ENCODE measurements at regions not wholly inside any gene's neighbourhood (a gene's known extent, or its start where the extent isn't known, plus 50 kb on each side); places are given as distances from the start of the nearest gene placed in this dataset.

DNA sequence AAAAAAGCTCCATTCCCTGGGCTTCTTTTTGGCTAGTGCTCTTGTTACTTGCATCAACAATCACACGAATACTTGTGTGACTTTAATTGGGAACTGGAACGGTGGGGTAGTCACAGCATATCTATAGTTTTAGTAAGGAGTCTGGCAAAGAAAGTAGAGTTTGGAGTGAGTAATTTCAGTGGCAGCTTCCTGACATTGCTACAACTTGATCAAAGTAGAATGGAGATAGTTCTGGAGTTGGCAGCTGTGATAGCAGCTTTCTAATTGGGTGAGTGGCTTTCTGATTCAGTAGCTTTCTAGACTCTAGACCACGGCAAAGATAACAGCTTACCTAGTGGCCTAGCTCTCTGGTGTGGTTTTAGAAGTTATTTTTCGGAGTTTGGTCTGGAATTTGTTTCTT lies 475.0 kb downstream of the TUSC7 start:
- Mint-ChIP-seq H3K27me3 (no peaks in the 10 kb centered on the region), H3K4me1 (ENCODE audit: low read depth) (no peaks in the 10 kb centered on the region), H3K36me3 (ENCODE audit: low read depth) (no peaks in the 10 kb centered on the region), H3K9me3 (peaks cover 9% of the 10 kb centered on the region), H3K27ac (no peak overlapping the region), H3K4me3 (no peak overlapping the region)
- no peak for DNase-seq

DNA sequence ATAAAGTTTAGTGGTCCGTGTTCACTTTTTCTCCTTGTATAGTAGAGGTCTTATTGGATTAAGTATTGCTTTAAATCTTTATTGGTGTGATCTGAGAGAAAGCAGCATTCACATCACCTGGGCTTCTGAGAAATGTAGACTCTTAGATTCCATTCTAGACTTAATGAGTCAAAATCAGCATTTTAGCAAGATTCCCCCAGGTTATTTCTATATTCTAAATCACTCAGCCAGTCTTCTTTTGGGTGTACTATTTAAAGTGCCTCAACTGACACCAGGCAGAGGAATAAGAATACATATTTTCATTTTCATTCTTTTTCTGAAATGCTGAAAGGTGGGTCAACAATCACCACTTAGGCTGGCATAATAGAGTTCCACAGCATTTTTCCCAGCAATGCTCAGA lies 481.7 kb downstream of the TUSC7 start:
- Mint-ChIP-seq H3K4me1 (ENCODE audit: low read depth) (no peaks in the 10 kb centered on the region), H3K9me3 (no peaks in the 10 kb centered on the region), H3K27ac (no peak overlapping the region), H3K4me3 (no peak overlapping the region), H3K36me3 (ENCODE audit: low read depth) (no peaks in the 10 kb centered on the region), H3K27me3 (no peaks in the 10 kb centered on the region)
- DNase-seq, result no peak

DNA sequence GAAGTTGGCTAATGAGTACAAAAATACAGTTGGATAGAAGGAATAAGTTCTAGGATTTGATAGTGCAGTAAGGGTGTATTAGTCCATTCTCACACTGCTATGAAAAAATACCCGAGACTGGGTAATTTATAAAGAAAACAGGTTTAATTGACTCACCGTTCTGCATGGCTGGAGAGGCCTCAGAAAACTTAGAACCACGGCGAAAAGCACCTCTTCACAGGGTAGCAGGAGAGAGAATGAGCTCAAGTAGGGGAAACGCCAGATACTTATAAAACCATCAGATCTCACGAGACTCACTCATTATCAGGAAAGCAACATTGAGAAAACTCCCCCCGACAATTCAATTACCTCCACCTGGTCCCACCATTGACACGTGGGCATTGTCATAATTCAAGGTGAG lies 483.3 kb downstream of the TUSC7 start:
- no peaks in the 10 kb centered on the region for H3K4me1 Mint-ChIP-seq (ENCODE audit: low read depth)
- H3K27ac Mint-ChIP-seq, result no peak overlapping the region
- H3K9me3 Mint-ChIP-seq, result no peaks in the 10 kb centered on the region
- no peak for DNase-seq
- no peaks in the 10 kb centered on the region for H3K27me3 Mint-ChIP-seq
- no peaks in the 10 kb centered on the region for H3K36me3 Mint-ChIP-seq (ENCODE audit: low read depth)
- H3K4me3 Mint-ChIP-seq, result no peak overlapping the region

DNA sequence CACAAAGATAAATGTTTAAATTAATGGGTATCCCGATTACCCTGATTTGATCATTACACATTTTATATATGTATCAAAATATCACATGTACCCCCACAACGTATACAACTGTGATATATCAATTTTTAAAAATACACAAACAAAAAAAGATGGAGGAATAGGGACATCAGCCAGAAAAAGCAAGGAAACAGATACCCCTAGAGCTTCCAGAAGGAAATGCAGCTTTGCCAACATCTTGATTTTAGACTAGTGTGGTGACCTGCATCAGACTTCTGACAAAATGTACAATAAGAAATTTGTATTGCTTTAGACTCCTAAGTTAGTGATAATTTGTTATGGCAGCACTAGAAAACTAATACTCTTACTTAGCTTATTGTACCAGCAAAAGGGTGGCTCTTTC lies 483.8 kb downstream of the TUSC7 start:
- DNase-seq, result no peak
- no peaks in the 10 kb centered on the region for H3K9me3 Mint-ChIP-seq
- H3K4me1 Mint-ChIP-seq (ENCODE audit: low read depth), result no peaks in the 10 kb centered on the region

DNA sequence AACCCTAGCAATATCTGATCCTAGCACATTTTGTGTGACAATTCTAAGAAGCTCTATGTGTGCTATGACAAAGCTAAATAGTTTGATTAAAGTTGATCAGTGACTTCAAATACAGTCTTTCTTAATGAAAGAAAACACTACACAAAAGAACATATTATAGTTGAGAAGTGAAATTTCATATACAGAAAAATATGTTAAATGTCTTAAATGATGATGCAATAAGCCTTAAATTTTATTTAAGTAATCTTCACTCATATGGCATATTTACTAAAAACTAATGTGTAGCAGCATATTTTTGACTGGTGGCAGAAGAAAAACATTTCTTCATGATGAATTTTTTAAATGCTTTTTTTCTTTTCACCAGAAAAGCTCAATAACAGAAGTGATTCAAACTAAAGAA lies 485.5 kb downstream of the TUSC7 start:
- Mint-ChIP-seq H3K9me3 (no peaks in the 10 kb centered on the region), H3K27ac (no peak overlapping the region), H3K4me1 (ENCODE audit: low read depth) (no peaks in the 10 kb centered on the region), H3K4me3 (no peak overlapping the region), H3K36me3 (ENCODE audit: low read depth) (no peaks in the 10 kb centered on the region), H3K27me3 (no peaks in the 10 kb centered on the region)
- DNase-seq, result no peak

More for the DNA sequence above, 483.8 kb downstream of the TUSC7 start:
- Mint-ChIP-seq H3K27me3 (no peaks in the 10 kb centered on the region), H3K27ac (no peak overlapping the region), H3K36me3 (ENCODE audit: low read depth) (no peaks in the 10 kb centered on the region), H3K4me3 (no peak overlapping the region)

DNA sequence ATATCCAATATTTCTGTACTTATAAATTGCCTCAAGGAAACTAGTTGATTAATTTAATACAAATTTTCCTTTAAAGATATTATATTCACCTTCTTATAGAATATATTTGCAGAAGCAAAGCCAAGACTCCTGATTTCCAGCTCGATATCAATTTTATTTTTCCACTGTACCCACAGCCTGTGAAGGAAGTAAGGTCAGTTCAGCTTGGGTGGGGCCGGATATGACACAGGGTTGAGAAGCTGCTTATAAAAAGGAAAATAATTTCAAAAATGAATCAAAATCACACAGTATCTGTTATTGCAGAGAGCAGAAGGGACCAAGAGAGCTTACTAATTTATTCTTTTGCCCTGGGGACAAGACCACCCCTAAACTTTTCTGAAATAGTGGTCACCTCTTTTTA lies 491.4 kb downstream of the TUSC7 start:
- Mint-ChIP-seq H3K4me3 (no peak overlapping the region), H3K27me3 (no peaks in the 10 kb centered on the region), H3K36me3 (ENCODE audit: low read depth) (no peaks in the 10 kb centered on the region), H3K4me1 (ENCODE audit: low read depth) (no peaks in the 10 kb centered on the region), H3K9me3 (peaks cover 2% of the 10 kb centered on the region), H3K27ac (no peak overlapping the region)
- DNase-seq, result no peak

DNA sequence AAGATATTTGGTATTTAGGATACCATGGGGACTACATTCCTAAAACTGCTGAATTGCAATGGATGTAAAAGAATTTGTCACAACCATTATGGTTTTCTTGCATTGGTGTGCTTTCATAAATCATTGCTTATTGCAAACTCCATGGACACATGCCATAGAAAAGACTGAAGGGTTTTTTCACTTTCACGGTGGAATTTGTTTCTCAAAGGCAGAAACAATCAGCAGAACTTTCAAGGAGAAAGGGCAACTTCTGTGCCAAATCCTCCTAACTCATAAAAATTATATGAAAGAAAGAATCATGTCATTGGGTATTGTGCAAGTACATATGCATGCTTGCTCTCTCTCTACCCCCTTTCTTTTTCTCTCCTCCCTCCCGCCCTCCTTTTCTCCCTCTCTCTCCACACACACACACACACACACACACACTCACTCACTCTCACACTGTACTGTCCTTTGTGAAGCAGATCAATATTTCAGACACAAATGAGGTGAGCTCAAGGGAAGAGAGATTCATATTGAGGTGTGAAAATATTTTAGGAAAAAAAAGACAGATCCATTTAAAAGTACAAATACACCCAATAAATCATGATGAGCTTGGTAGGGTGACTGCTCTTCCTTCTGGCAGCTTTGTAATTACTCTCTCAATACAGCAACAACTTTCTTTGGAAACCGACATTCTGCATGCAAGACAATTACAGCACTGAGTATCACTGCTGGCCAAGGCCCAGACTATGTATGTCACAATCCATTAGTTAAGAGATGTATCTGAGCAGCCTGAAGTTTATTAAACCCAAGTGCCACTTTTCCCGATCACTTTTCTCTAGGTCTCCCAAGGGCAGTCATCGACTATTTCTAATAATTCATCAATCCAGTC lies 492.6 kb downstream of the TUSC7 start:
- Mint-ChIP-seq H3K27ac (no peak overlapping the region), H3K4me1 (ENCODE audit: low read depth) (no peaks in the 10 kb centered on the region), H3K27me3 (no peaks in the 10 kb centered on the region), H3K36me3 (ENCODE audit: low read depth) (no peaks in the 10 kb centered on the region), H3K9me3 (peaks cover 2% of the 10 kb centered on the region), H3K4me3 (no peak overlapping the region)
- DNase-seq, result no peak

DNA sequence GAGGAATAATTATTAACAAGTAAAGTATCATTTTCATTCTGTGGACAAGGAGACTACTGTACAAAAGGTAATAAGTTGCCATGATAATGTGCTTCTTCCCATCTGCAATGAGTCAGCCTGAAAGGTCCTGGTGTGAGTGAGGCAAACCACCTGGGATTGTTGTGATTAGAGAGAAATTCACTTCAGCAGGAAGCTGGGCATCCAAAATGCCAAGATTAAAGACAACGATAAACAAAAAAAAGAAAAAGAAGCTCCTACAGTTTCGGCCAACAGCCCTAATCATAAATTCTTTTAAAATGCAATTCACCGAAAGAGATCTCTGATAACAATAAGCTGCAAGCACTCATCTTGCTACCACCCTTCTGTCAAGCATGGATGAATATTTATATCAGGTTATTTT lies 507.8 kb downstream of the TUSC7 start:
- Mint-ChIP-seq H3K36me3 (ENCODE audit: low read depth) (no peaks in the 10 kb centered on the region), H3K4me1 (ENCODE audit: low read depth) (no peaks in the 10 kb centered on the region), H3K9me3 (peaks cover 12% of the 10 kb centered on the region), H3K27ac (no peak overlapping the region), H3K27me3 (no peaks in the 10 kb centered on the region), H3K4me3 (no peak overlapping the region)
- DNase-seq, result no peak

DNA sequence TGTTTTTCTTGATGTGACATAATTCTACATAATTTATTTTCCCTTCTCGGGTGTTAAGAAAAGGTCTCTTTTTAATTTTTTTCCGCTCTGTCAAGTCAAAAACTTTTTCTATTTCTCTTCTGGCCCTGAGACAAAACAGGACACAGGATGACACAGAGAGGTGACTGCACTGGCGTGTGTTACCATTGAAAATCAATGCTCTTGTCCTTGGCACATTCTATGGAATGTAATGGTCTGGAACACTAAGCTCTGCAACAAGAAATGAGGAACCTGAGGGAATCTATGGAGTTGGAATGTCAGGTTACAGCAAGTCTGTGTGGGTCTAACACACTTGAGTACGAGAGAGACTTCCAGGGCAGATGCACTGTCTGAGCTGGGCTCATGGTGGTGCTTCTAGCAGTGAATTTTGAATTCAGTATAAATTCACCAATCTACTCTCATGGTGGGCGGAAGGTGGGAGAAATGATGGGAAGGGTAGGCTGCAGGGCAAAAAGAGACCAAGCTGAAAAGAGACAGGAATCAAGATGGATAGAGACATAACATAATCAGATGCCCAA lies 508.3 kb downstream of the TUSC7 start:
- Mint-ChIP-seq H3K27ac (no peak overlapping the region), H3K27me3 (no peaks in the 10 kb centered on the region), H3K9me3 (peaks cover 10% of the 10 kb centered on the region), H3K4me3 (no peak overlapping the region), H3K4me1 (ENCODE audit: low read depth) (no peaks in the 10 kb centered on the region), H3K36me3 (ENCODE audit: low read depth) (no peaks in the 10 kb centered on the region)
- DNase-seq, result no peak

DNA sequence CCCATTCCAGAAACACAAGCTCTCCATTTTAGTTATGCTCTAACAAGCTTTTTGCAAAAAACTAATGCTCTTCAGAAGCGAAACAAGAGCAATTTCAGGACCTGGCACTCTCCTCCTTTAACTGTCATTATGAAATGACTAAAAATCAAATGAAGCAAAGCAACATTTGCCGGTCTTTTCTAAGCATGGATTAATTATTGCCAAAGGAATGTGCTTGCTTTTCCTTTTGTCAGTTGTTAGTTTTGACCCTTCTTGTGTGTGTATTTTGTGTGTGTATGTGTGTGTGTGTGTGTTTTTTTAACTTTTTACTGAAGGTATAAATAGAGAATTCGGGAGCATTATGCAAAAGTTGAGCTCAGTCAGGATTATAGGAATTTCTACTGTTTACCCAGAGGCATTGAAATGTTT lies 509.1 kb downstream of the TUSC7 start:
- no peaks in the 10 kb centered on the region for H3K36me3 Mint-ChIP-seq (ENCODE audit: low read depth)
- no peak for DNase-seq
- H3K4me1 Mint-ChIP-seq (ENCODE audit: low read depth), result no peaks in the 10 kb centered on the region
- H3K9me3 Mint-ChIP-seq, result peaks cover 8% of the 10 kb centered on the region
- H3K27ac Mint-ChIP-seq, result no peak overlapping the region
- H3K4me3 Mint-ChIP-seq, result no peak overlapping the region
- H3K27me3 Mint-ChIP-seq, result no peaks in the 10 kb centered on the region

DNA sequence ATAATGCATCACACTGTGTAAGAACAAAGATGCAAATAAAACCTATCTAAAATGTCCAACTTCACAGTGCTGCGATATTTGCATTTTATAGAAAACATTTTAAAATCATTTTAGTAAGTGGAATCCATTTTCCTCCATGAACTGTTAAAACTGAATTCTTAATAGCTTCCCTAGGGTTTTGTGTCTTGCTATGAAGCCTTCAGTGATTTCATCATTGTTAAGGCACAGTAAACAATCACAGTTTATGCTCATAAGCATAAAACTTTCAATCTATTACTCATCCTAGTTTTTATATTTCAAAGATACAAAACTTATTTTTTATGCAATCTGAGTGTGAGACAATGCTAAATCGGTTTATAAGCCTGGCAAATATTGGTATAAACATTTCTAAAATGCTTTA lies 509.7 kb downstream of the TUSC7 start:
- no peak overlapping the region for H3K27ac Mint-ChIP-seq
- H3K4me1 Mint-ChIP-seq (ENCODE audit: low read depth), result no peaks in the 10 kb centered on the region
- peaks cover 8% of the 10 kb centered on the region for H3K9me3 Mint-ChIP-seq
- no peak overlapping the region for H3K4me3 Mint-ChIP-seq
- H3K27me3 Mint-ChIP-seq, result no peaks in the 10 kb centered on the region
- no peak for DNase-seq
- no peaks in the 10 kb centered on the region for H3K36me3 Mint-ChIP-seq (ENCODE audit: low read depth)

DNA sequence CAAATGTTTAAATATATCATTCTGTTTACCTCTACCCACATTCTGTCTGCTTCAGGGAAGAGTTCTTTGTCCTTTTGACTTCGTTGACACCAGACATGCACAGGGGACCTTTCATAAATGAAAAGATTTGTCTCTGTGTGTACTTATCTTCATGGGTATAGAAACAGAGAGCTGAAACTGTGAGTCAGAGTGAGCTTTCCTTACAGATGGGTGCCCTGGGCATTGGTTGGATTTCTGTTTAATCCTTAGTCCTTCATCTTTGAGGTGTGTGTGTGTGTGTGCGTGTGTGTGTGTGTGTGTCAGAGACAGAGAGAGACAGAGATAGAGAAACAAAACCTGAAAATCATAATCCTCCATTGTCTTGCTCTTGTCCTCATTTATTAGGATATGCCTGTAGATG lies 517.4 kb downstream of the TUSC7 start:
- Mint-ChIP-seq H3K4me3 (no peak overlapping the region), H3K27me3 (no peaks in the 10 kb centered on the region), H3K4me1 (ENCODE audit: low read depth) (no peaks in the 10 kb centered on the region), H3K27ac (no peak overlapping the region), H3K36me3 (ENCODE audit: low read depth) (no peaks in the 10 kb centered on the region), H3K9me3 (peaks cover 2% of the 10 kb centered on the region)
- DNase-seq, result no peak

DNA sequence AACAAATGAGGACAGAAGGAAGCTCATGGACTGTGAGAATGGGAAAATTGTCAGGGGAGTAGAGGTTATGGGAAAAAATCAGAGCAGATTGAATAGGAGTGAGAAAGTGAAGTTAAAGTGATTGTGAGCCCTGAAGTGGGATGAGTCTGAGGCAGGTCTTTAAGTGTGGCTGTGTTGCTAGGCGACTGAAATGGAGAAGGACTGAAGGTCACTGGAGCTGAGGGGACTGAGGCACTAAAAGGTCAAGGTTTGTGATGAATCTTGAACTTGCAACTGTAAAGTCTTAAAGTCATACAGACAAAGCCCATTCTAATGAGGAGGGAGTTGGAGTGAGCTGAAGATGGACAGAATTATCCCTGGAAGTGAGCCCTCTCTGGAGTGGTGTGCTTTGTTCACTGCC lies 518.9 kb downstream of the TUSC7 start:
- no peak overlapping the region for H3K4me3 Mint-ChIP-seq
- no peak for DNase-seq
- H3K36me3 Mint-ChIP-seq (ENCODE audit: low read depth), result no peaks in the 10 kb centered on the region
- H3K4me1 Mint-ChIP-seq (ENCODE audit: low read depth), result no peaks in the 10 kb centered on the region
- H3K27me3 Mint-ChIP-seq, result no peaks in the 10 kb centered on the region
- peaks cover 2% of the 10 kb centered on the region for H3K9me3 Mint-ChIP-seq
- no peak overlapping the region for H3K27ac Mint-ChIP-seq

DNA sequence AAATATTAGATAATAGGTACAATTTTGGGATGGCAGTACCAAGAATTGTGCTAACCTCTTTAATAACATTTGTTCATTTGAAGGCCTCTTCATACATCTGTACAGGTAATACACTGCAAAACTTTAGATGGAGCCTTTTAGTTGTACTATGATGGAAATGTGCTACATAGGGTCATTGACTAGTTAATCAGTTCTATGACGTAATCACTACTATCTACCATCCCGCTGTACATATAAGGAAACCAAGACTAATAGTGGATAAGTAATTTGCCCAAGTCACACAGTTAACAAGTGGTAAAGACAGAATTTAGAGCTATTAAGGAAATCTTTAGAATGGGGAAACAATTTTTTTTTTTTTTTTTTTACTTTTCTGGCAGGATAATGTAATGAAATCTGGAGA lies 521.3 kb downstream of the TUSC7 start:
- no peak overlapping the region for H3K27ac Mint-ChIP-seq
- H3K27me3 Mint-ChIP-seq, result no peaks in the 10 kb centered on the region
- H3K4me1 Mint-ChIP-seq (ENCODE audit: low read depth), result no peaks in the 10 kb centered on the region
- no peaks in the 10 kb centered on the region for H3K36me3 Mint-ChIP-seq (ENCODE audit: low read depth)
- no peak for DNase-seq
- no peaks in the 10 kb centered on the region for H3K9me3 Mint-ChIP-seq
- H3K4me3 Mint-ChIP-seq, result no peak overlapping the region

DNA sequence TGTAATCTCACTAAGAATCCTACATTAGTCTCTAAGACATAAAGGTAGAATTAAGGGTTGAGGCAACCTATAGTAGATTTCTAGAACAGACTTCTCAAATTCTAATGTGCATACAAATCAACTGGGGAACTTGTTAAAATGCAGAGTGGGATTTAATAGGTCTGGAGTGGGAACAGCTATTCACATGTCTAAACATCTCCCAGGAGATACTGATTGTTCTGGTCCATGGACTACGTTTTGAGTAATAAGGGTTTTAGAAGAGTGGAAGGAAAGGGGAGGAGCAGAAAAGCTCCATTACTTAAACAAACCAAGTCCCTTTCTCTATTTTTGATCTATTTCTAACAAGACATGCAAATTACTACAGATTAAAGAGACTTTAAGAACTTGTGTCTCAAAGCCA lies 524.8 kb downstream of the TUSC7 start:
- Mint-ChIP-seq H3K36me3 (ENCODE audit: low read depth) (no peaks in the 10 kb centered on the region), H3K4me3 (no peak overlapping the region), H3K9me3 (no peaks in the 10 kb centered on the region), H3K4me1 (ENCODE audit: low read depth) (no peaks in the 10 kb centered on the region), H3K27me3 (no peaks in the 10 kb centered on the region), H3K27ac (no peak overlapping the region)
- DNase-seq, result no peak
